Testis (tissue), 2 donors: ENCODE measurements at regions not wholly inside any gene's neighbourhood (a gene's known extent, or its start where the extent isn't known, plus 50 kb on each side); places are given as distances from the start of the nearest gene placed in this dataset.

Source experiments
- DNase-seq: peaks from one replicate; pipeline ENCODE4 v3.0.0-alpha.2; 2019
- H3K27ac ChIP-seq, 2 donors: fragments of 200-600 bp; sonication (generic); one replicate each; pipeline ENCODE4 v1.5.1; 2019
- H3K27me3 ChIP-seq: fragments of 200-600 bp; sonication (generic); one replicate; pipeline ENCODE4 v1.5.1; 2019
- H3K36me3 ChIP-seq: fragments of 200-600 bp; sonication (generic); one replicate; pipeline ENCODE4 v1.5.1; 2017; ENCODE audit warnings: low read depth; ENCODE audit errors: missing control alignments
- H3K4me1 ChIP-seq: fragments of 200-600 bp; sonication (generic); one replicate; pipeline ENCODE4 v1.5.1; 2019
- H3K4me3 ChIP-seq, 2 donors: fragments of 200-600 bp; sonication (generic); one replicate each; pipeline ENCODE4 v1.5.1; 2017 to 2019
- H3K9me3 ChIP-seq: fragments of 200-600 bp; sonication (generic); one replicate; pipeline ENCODE4 v1.5.1; 2017
- CTCF ChIP-seq, 3 experiments: fragments of 450-650 bp in 2 of 3; fragments of 200-600 bp in 1 of 3; sonication (generic) in 1 of 3; IDR thresholded peaks; one replicate each; pipeline ENCODE4 v1.5.1; 2016 to 2019; ENCODE audit warnings: antibody characterized with exemption in 3 of 3, mild to moderate bottlenecking in 2 of 3, moderate library complexity in 1 of 3
- POLR2A ChIP-seq: fragments of 450-650 bp; IDR thresholded peaks from one replicate; pipeline ENCODE4 v1.6.1; 2017; ENCODE audit warnings: antibody characterized with exemption, mild to moderate bottlenecking, moderate library complexity
- WGBS, 2 donors: methylation state at CpG; one replicate each; pipeline ENCODE4 v1.1.5; 2018; 5-methylcytosine and 5-hydroxymethylcytosine counted together
- intact Hi-C: fragments of 100-400 bp; cut with DNase I; formaldehyde crosslinking; loops from one replicate; pipeline ENCODE4 v1.15.1; 2023; ENCODE audit warnings: low total_unique reads

GRCh38 chr5:89520771-89521170 lies 637.8 kb upstream of the MEF2C start:
- Histone ChIP-seq H3K9me3 (no peaks in the 10 kb centered on the region), H3K27ac (no peak overlapping the region), H3K4me3 (no peak overlapping the region), H3K36me3 (no peaks in the 10 kb centered on the region), H3K27me3 (no peaks in the 10 kb centered on the region), H3K4me1 (no peaks in the 10 kb centered on the region)
- intact Hi-C loops: no loop called here
- DNase-seq: no peak
- TF ChIP-seq POLR2A: no peak
- no peak for TF ChIP-seq CTCF (IDR thresholded peaks at IDR 0.05)
- 72 to 78% methylated on average over 2 of the region's 2 CpGs for WGBS, 2 donors

GRCh38 chr5:89513299-89514044 lies 630.5 kb upstream of the MEF2C start:
- Histone ChIP-seq H3K9me3 (no peaks in the 10 kb centered on the region), H3K36me3 (no peaks in the 10 kb centered on the region), H3K4me3 (no peak overlapping the region), H3K27me3 (no peaks in the 10 kb centered on the region), H3K27ac (no peak overlapping the region), H3K4me1 (no peaks in the 10 kb centered on the region)
- TF ChIP-seq POLR2A: no peak
- no peak for TF ChIP-seq CTCF (IDR thresholded peaks at IDR 0.05)
- no peak for DNase-seq
- WGBS, 2 donors: 86 to 90% methylated on average over 3 of the region's 3 CpGs
- intact Hi-C loops: no loop called here

- Histone ChIP-seq H3K27me3 (no peaks in the 10 kb centered on the region), H3K36me3 (no peaks in the 10 kb centered on the region), H3K9me3 (no peaks in the 10 kb centered on the region), H3K27ac (no peak overlapping the region), H3K4me3 (no peak overlapping the region), H3K4me1 (no peaks in the 10 kb centered on the region)
- intact Hi-C loops: no loop called here
- WGBS, 2 donors: 86 to 100% methylated on average over 1 of the region's 1 CpG
- TF ChIP-seq CTCF (IDR thresholded peaks at IDR 0.05) (no peak), POLR2A (no peak)
- no peak for DNase-seq
These were observed 621.1 kb upstream of the MEF2C start for GRCh38 chr5:89504051-89504450.

- DNase-seq: no peak
- H3K4me1 ChIP-seq: no peaks in the 10 kb centered on the region
- no peak overlapping the region for H3K27ac ChIP-seq
- no peak overlapping the region for H3K4me3 ChIP-seq
- no peaks in the 10 kb centered on the region for H3K27me3 ChIP-seq
- intact Hi-C loops: no loop called here
- H3K36me3 ChIP-seq: no peaks in the 10 kb centered on the region
- WGBS, 2 donors: 80 to 84% methylated on average over 3 of the region's 3 CpGs
- TF ChIP-seq CTCF (IDR thresholded peaks at IDR 0.05): no peak
- TF ChIP-seq POLR2A: no peak
- H3K9me3 ChIP-seq: no peaks in the 10 kb centered on the region
These were observed 616.8 kb upstream of the MEF2C start for GRCh38 chr5:89499787-89500186.

GRCh38 chr5:89498699-89499098 lies 615.7 kb upstream of the MEF2C start:
- intact Hi-C loops: no loop called here
- DNase-seq: no peak
- H3K36me3 ChIP-seq: no peaks in the 10 kb centered on the region
- H3K27ac ChIP-seq: no peak overlapping the region
- no peaks in the 10 kb centered on the region for H3K9me3 ChIP-seq
- no peaks in the 10 kb centered on the region for H3K4me1 ChIP-seq
- 88% methylated on average over 4 of the region's 4 CpGs for WGBS, 2 donors
- no peak for TF ChIP-seq CTCF (IDR thresholded peaks at IDR 0.05)
- no peak for TF ChIP-seq POLR2A
- no peak overlapping the region for H3K4me3 ChIP-seq
- no peaks in the 10 kb centered on the region for H3K27me3 ChIP-seq
